Right hindlimb (tissue), 1 donor: ENCODE measurements at regions not wholly inside any gene's neighbourhood (a gene's known extent, or its start where the extent isn't known, plus 50 kb on each side); places are given as distances from the start of the nearest gene placed in this dataset.
A peak's percentile ranks its signal among the peaks of the same experiment; 100 is the strongest.
"Not testable (repeated sequence)": the region's sequence is repeated elsewhere in the genome, so short reads cannot be mapped to it uniquely, and the experiment has no call there.

Experiments used
- DNase-seq: peaks from one replicate; pipeline ENCODE4 v3.0.0-alpha.2; 2018

GRCh38 chr12:102726686-102727085, 190.4 kb downstream of the PAH start:
- no peak for DNase-seq

- DNase-seq: no peak
These were observed 194.9 kb downstream of the PAH start for GRCh38 chr12:102722147-102722546.

DNA sequence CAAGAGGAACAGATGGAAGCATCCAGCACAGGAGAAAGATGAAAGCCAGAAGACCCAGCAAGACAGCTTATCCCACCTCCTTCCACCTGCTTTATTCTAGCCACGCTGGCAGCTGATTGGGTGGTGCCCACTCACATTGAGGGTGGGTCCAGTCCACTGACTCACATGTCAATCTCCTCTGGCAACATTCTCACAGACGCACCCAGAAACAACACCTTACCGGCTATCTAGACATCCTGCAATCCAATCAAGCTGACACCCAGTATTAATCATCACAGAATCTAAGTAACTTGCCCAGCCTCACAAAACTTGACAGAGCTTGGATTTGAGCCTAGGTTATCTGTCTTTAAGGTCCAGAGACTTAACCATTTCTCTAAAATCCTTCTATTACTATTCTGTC, 208.9 kb downstream of the PAH start:
- DNase-seq: no peak

GRCh38 chr12:102702447-102703114, 214.5 kb downstream of the PAH start:
- DNase-seq: peak; percentile 55

- DNase-seq: no peak
These were observed 215.7 kb upstream of the IGF1 start for GRCh38 chr12:102696045-102696444.

- DNase-seq: no peak
These were observed 214.5 kb upstream of the IGF1 start for GRCh38 chr12:102694903-102695302.

- DNase-seq: no peak
These were observed 211.6 kb upstream of the IGF1 start for GRCh38 chr12:102691773-102692555.

GRCh38 chr12:102690253-102690652, 209.9 kb upstream of the IGF1 start:
- DNase-seq: no peak

- DNase-seq: no peak
These were observed 209.3 kb upstream of the IGF1 start for GRCh38 chr12:102689701-102690100.

DNA sequence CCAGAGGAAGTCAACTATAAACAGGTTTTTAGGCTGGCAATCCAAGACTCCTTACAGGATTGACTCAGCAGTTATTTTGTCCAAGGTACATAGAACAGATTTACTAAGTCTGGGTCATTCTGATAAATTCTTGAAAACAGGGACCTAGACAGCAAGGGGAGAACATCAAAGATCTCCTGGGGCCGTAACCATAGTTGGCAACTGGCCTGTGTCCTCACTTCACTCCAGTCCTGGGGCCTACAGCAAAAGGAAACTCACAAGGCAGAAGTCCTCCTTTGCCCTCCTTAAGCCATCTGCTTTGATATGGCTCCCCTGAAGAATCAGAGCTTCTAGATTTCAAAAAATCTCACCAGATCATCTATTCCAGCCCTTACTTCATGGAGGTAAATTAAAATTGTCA, 207.2 kb upstream of the IGF1 start:
- DNase-seq: no peak

DNA sequence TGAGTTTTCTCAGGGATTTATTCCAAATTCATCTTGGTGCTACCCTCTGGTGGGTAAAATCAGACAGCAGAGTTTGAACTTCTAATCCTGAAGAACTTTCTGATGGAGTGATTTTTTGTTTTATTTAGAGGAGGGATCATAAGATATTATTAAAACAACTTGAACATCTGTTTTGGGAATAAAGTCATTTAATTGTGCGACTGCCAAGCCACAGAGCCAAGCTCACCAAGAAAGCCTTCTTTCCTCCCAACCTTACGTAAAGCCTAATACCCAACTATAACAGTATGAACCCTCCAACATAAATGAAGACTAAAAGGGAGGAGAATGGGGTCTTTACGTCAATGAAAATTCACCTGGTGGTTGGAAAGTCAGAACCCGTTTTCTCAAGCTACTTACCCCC, 205.5 kb upstream of the IGF1 start:
- no peak for DNase-seq

- no peak for DNase-seq
These were observed 204.8 kb upstream of the IGF1 start for GRCh38 chr12:102685172-102685571.

- DNase-seq: peak; percentile 31
These were observed 202.3 kb upstream of the IGF1 start for GRCh38 chr12:102682366-102683289.

DNA sequence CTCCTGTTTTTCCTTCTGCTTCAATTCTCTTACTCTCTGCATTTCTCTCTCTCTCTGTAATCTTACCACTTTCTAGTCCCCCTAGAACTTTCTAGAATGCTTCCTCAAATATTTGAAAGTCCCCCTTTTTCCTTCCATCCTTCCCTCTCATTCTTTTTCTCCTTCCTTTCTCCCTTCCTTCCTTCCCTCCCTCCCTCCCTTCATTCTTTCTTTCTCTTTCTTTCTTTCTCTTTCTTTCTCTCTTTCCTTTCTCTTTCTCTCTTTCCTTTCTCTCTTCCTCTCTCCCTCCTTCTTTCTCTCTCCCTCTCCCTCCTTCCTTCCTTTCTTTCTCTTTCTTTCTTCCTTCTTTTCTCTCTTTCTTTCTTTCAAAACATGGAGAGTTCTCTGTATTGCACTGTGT, 201.4 kb upstream of the IGF1 start:
- DNase-seq: no peak

GRCh38 chr12:102681309-102681708, 200.9 kb upstream of the IGF1 start:
- no peak for DNase-seq

DNA sequence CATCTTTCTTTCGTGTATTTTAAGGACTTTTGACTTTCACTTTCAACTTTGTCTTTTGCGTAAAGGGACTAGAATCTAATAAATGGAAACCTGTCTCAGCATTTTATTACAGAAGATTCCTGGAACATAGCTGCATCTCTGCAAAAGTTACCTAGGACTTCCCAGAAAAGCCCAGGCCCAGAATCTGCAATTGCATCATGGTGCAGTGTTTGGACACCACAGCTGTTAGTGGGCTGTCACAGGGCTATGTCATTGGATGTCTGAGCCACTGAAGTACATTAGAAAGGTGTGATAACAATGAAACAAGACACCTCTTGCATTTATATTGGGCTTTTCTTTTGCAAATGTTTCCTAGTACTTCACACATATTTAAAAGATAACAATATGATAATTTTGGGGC, 199.9 kb upstream of the IGF1 start:
- no peak for DNase-seq

DNA sequence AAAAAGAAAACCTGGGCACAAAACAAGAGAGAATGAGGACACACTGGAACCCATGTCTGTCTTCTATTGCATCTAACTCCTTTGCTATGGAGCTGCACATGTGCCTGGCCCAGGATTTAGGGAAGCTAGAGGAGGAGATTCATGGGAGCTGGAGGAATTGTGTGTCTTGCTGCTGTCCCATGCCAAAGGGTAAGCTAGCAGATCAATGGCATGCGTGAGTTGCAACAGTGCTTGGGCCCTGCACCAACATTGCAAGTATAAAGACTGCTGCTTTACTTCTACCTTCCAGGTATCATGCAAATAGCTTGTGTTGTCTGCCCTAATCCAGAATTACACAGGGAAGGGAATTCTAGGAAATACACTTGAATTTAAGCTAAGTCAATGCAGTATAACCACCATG, 196.4 kb upstream of the IGF1 start:
- no peak for DNase-seq

GRCh38 chr12:102675672-102676071, 195.3 kb upstream of the IGF1 start:
- DNase-seq: no peak

- DNase-seq: no peak
These were observed 193.2 kb upstream of the IGF1 start for GRCh38 chr12:102673606-102674005.

DNA sequence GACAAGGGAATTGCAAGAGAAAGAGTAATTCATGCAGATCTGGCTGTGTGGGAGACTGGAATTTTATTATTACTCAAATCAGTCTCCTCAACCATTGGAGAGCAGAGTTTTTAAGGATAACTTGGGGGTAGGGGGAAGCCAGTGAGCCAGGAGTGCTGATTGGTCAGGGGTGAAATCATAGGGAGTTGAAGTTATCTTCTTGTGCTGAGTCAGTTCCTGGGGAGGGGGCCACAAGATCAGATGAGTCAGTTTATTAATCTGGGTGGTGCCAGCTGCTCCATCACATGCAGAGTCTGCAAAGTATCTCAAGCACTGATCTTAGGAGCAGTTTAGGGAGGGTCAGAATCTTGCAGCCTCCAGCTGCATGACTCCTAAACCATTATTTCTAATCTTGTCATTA, 191.8 kb upstream of the IGF1 start:
- DNase-seq: not testable (repeated sequence)

GRCh38 chr12:102669056-102669455, 188.7 kb upstream of the IGF1 start:
- no peak for DNase-seq

GRCh38 chr12:102666176-102666575, 185.8 kb upstream of the IGF1 start:
- not testable (repeated sequence) for DNase-seq

DNA sequence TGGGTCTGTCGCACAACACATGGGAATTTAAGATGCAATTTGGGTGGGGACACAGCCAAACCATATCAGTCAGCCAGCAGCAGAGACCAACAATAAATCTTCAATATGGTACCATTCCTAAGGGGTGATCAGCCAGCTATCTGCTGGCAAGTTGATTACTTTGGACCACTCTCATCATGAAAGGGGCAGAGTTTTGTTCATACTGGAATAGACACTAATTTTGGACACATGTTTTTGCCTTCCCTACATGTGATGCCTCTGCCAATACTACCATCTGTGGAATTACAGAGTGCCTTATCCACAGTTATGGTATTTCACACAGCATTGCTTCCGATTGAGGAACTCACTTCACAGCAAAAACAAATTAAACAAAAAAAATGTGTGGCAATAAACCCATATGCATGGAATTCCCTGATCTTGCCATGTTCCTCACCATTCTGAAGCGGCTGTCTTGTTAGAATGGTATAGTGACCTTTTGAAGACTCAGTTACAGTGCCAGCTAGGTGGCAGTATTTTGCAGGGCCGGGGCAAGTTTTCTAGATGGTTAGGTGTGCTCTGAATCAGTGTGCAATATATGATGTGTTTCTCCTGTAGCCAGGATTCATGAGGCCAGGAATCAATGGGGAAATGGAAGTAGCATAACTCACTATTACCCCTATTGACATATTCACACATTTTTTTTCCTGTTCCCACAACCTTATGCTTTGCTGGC, 179.0 kb upstream of the IGF1 start:
- DNase-seq: no peak
